ENCODE measurements at regions not wholly inside any gene's neighbourhood (a gene's known extent, or its start where the extent isn't known, plus 50 kb on each side); places are given as distances from the start of the nearest gene placed in this dataset.

GRCh38 chr3:25156626-25157025 is 271.4 kb upstream of the RARB start:
- H3K4me3 Mint-ChIP-seq (ENCODE audit: unreplicated experiment) = no peak overlapping the region
- H3K36me3 Mint-ChIP-seq (ENCODE audit: unreplicated experiment) = no peaks in the 10 kb centered on the region
- TF ChIP-seq, protein P1, sequence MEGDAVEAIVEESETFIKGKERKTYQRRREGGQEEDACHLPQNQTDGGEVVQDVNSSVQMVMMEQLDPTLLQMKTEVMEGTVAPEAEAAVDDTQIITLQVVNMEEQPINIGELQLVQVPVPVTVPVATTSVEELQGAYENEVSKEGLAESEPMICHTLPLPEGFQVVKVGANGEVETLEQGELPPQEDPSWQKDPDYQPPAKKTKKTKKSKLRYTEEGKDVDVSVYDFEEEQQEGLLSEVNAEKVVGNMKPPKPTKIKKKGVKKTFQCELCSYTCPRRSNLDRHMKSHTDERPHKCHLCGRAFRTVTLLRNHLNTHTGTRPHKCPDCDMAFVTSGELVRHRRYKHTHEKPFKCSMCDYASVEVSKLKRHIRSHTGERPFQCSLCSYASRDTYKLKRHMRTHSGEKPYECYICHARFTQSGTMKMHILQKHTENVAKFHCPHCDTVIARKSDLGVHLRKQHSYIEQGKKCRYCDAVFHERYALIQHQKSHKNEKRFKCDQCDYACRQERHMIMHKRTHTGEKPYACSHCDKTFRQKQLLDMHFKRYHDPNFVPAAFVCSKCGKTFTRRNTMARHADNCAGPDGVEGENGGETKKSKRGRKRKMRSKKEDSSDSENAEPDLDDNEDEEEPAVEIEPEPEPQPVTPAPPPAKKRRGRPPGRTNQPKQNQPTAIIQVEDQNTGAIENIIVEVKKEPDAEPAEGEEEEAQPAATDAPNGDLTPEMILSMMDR (IDR thresholded peaks at IDR 0.05) = no peak
- DNase-seq (ENCODE audit: extremely low spot score, unreplicated experiment) = no peak
- no peaks in the 10 kb centered on the region for H3K27me3 Mint-ChIP-seq (ENCODE audit: unreplicated experiment)
- no peaks in the 10 kb centered on the region for H3K9me3 Mint-ChIP-seq (ENCODE audit: unreplicated experiment)
- H3K4me1 Mint-ChIP-seq (ENCODE audit: unreplicated experiment) = peaks cover 46% of the 10 kb centered on the region
- peak overlapping the region; percentile 84 for H3K27ac Mint-ChIP-seq (ENCODE audit: unreplicated experiment)

- H3K36me3 Mint-ChIP-seq (ENCODE audit: unreplicated experiment) = peaks cover 6% of the 10 kb centered on the region
- H3K4me3 Mint-ChIP-seq (ENCODE audit: unreplicated experiment) = no peak overlapping the region
- no peak overlapping the region for H3K27ac Mint-ChIP-seq (ENCODE audit: unreplicated experiment)
- TF ChIP-seq, protein P1 (IDR thresholded peaks at IDR 0.05) = no peak
- DNase-seq (ENCODE audit: extremely low spot score, unreplicated experiment) = no peak
- H3K9me3 Mint-ChIP-seq (ENCODE audit: unreplicated experiment) = peaks cover 9% of the 10 kb centered on the region
- peaks cover 4% of the 10 kb centered on the region for H3K4me1 Mint-ChIP-seq (ENCODE audit: unreplicated experiment)
- H3K27me3 Mint-ChIP-seq (ENCODE audit: unreplicated experiment) = no peaks in the 10 kb centered on the region
Observed at GRCh38 chr3:25165306-25165705, 262.8 kb upstream of the RARB start.

DNA sequence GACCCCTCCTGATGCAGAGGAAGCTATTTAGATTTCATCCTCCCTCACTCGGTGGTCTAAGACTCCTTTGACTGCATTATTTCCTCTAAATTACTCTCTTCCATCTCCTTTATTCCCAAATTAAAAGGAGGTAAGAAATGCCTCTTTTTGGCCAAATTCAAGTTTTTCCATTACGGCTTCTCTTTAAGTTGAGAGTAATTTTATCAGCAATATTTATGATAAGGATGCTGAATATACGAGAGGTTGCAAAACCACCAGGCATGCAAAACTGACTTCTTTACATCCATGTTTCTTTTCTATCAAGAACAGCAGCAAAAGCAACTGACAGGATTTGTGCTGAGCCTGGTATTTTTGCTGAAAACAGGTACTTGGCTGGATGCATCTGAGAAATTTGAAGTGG is 262.0 kb upstream of the RARB start:
- peaks cover 5% of the 10 kb centered on the region for H3K4me1 Mint-ChIP-seq (ENCODE audit: unreplicated experiment)
- no peak overlapping the region for H3K27ac Mint-ChIP-seq (ENCODE audit: unreplicated experiment)
- TF ChIP-seq, protein P1 (IDR thresholded peaks at IDR 0.05) = no peak
- H3K9me3 Mint-ChIP-seq (ENCODE audit: unreplicated experiment) = peaks cover 9% of the 10 kb centered on the region
- H3K27me3 Mint-ChIP-seq (ENCODE audit: unreplicated experiment) = no peaks in the 10 kb centered on the region
- no peak for DNase-seq (ENCODE audit: extremely low spot score, unreplicated experiment)
- no peak overlapping the region for H3K4me3 Mint-ChIP-seq (ENCODE audit: unreplicated experiment)
- H3K36me3 Mint-ChIP-seq (ENCODE audit: unreplicated experiment) = peaks cover 6% of the 10 kb centered on the region

- Mint-ChIP-seq H3K36me3 (ENCODE audit: unreplicated experiment) (peaks cover 6% of the 10 kb centered on the region), H3K4me3 (ENCODE audit: unreplicated experiment) (no peak overlapping the region), H3K27ac (ENCODE audit: unreplicated experiment) (no peak overlapping the region), H3K9me3 (ENCODE audit: unreplicated experiment) (peaks cover 9% of the 10 kb centered on the region), H3K27me3 (ENCODE audit: unreplicated experiment) (no peaks in the 10 kb centered on the region), H3K4me1 (ENCODE audit: unreplicated experiment) (peaks cover 23% of the 10 kb centered on the region)
- TF ChIP-seq, protein P1 (IDR thresholded peaks at IDR 0.05) = no peak
- no peak for DNase-seq (ENCODE audit: extremely low spot score, unreplicated experiment)
Observed at GRCh38 chr3:25169151-25169550, 258.9 kb upstream of the RARB start.

DNA sequence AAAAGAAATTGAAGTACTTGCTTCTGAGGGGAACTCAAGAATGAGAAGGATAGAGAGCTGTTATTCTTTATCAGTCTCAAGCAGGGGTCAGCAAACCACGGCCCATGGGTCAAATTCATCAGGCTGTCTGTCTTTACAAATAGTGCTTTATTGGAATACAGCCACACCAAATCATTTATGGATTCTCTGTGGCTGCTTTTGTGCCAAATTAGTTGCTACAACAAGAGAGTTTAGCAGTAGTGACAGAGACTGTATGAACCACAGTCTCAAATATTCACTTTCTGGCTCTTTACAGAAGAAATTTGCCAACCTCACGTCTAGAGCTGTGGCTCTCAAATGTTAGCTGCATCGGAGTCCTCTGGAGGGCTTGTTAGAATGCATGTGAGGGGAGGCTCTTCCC is 258.0 kb upstream of the RARB start:
- H3K36me3 Mint-ChIP-seq (ENCODE audit: unreplicated experiment) = peaks cover 6% of the 10 kb centered on the region
- no peak overlapping the region for H3K4me3 Mint-ChIP-seq (ENCODE audit: unreplicated experiment)
- H3K27me3 Mint-ChIP-seq (ENCODE audit: unreplicated experiment) = no peaks in the 10 kb centered on the region
- peaks cover 23% of the 10 kb centered on the region for H3K4me1 Mint-ChIP-seq (ENCODE audit: unreplicated experiment)
- H3K27ac Mint-ChIP-seq (ENCODE audit: unreplicated experiment) = no peak overlapping the region
- H3K9me3 Mint-ChIP-seq (ENCODE audit: unreplicated experiment) = peaks cover 9% of the 10 kb centered on the region
- DNase-seq (ENCODE audit: extremely low spot score, unreplicated experiment) = no peak
- TF ChIP-seq, protein P1 (IDR thresholded peaks at IDR 0.05) = no peak

All from osteocyte (in vitro differentiated cells).